ENCODE measurements at regions not wholly inside any gene's neighbourhood (a gene's known extent, or its start where the extent isn't known, plus 50 kb on each side); places are given as distances from the start of the nearest gene placed in this dataset.

GRCh38 chr5:173534664-173535063 lies 81.8 kb downstream of the BOD1 start:
- no peak for TF ChIP-seq TCF12 (IDR thresholded peaks at IDR 0.05; ENCODE audit: low read depth)
- TF ChIP-seq EGR1 (IDR thresholded peaks at IDR 0.05): no peak
- TF ChIP-seq, protein P1, sequence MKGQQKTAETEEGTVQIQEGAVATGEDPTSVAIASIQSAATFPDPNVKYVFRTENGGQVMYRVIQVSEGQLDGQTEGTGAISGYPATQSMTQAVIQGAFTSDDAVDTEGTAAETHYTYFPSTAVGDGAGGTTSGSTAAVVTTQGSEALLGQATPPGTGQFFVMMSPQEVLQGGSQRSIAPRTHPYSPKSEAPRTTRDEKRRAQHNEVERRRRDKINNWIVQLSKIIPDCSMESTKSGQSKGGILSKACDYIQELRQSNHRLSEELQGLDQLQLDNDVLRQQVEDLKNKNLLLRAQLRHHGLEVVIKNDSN (IDR thresholded peaks at IDR 0.05): no peak
- no peak for TF ChIP-seq FOXM1 (IDR thresholded peaks at IDR 0.05; ENCODE audit: borderline replicate concordance, low read depth)
- TF ChIP-seq, protein P2, sequence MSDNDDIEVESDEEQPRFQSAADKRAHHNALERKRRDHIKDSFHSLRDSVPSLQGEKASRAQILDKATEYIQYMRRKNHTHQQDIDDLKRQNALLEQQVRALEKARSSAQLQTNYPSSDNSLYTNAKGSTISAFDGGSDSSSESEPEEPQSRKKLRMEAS (IDR thresholded peaks at IDR 0.05): no peak
- TF ChIP-seq ZBTB7A (IDR thresholded peaks at IDR 0.05; ENCODE audit: low read depth): no peak
- no peak for TF ChIP-seq YY1 (IDR thresholded peaks at IDR 0.05; ENCODE audit: low read depth)
- no peak for TF ChIP-seq RAD21 (IDR thresholded peaks at IDR 0.05; ENCODE audit: low read depth)
- no peak for TF ChIP-seq CEBPB (IDR thresholded peaks at IDR 0.05)
- TF ChIP-seq TAF1 (IDR thresholded peaks at IDR 0.05; ENCODE audit: low read depth): no peak
- TF ChIP-seq EP300 (IDR thresholded peaks at IDR 0.05; ENCODE audit: borderline replicate concordance): no peak
- no peak for TF ChIP-seq TEAD4 (IDR thresholded peaks at IDR 0.05)
- TF ChIP-seq, protein P3, sequence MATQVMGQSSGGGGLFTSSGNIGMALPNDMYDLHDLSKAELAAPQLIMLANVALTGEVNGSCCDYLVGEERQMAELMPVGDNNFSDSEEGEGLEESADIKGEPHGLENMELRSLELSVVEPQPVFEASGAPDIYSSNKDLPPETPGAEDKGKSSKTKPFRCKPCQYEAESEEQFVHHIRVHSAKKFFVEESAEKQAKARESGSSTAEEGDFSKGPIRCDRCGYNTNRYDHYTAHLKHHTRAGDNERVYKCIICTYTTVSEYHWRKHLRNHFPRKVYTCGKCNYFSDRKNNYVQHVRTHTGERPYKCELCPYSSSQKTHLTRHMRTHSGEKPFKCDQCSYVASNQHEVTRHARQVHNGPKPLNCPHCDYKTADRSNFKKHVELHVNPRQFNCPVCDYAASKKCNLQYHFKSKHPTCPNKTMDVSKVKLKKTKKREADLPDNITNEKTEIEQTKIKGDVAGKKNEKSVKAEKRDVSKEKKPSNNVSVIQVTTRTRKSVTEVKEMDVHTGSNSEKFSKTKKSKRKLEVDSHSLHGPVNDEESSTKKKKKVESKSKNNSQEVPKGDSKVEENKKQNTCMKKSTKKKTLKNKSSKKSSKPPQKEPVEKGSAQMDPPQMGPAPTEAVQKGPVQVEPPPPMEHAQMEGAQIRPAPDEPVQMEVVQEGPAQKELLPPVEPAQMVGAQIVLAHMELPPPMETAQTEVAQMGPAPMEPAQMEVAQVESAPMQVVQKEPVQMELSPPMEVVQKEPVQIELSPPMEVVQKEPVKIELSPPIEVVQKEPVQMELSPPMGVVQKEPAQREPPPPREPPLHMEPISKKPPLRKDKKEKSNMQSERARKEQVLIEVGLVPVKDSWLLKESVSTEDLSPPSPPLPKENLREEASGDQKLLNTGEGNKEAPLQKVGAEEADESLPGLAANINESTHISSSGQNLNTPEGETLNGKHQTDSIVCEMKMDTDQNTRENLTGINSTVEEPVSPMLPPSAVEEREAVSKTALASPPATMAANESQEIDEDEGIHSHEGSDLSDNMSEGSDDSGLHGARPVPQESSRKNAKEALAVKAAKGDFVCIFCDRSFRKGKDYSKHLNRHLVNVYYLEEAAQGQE (IDR thresholded peaks at IDR 0.05; ENCODE audit: low read depth): no peak
- TF ChIP-seq NFIC (IDR thresholded peaks at IDR 0.05): no peak
- TF ChIP-seq CREB1 (IDR thresholded peaks at IDR 0.05; ENCODE audit: low read depth): no peak

GRCh38 chr5:173534031-173534430 lies 82.4 kb downstream of the BOD1 start:
- TF ChIP-seq, protein P3 (IDR thresholded peaks at IDR 0.05; ENCODE audit: low read depth): no peak
- TF ChIP-seq TEAD4 (IDR thresholded peaks at IDR 0.05): no peak
- TF ChIP-seq YY1 (IDR thresholded peaks at IDR 0.05; ENCODE audit: low read depth): no peak
- no peak for TF ChIP-seq TCF12 (IDR thresholded peaks at IDR 0.05; ENCODE audit: low read depth)

DNA sequence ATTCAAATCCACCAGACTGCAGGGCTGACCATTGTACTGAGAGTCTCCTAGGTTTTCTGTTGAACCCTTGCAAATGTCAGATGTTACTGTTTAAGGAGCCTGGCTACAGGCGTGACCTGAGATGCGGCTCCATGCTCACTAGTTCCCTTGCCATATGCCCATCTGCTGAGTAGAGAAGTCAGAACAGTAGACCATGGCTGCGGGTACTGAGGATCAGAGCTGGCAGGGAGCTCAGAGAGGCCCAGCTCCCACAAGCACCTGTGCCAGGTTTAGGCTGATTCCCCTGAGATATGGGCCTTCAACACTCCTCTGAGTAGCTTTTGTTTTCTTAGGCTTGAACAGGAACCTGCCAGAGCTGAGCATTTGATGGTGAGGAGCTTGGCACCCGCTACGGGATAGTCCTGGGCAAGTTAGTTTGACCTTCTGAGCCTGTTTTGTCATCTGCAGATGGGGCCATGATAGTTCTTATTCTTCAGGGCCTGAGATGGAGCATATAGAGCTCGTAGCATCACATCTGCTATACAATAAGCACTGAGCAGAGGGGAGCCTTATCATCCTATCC lies 83.7 kb downstream of the BOD1 start:
- TF ChIP-seq RAD21 (IDR thresholded peaks at IDR 0.05; ENCODE audit: low read depth) (no peak), EGR1 (IDR thresholded peaks at IDR 0.05) (no peak), TEAD4 (IDR thresholded peaks at IDR 0.05) (no peak), TCF12 (IDR thresholded peaks at IDR 0.05; ENCODE audit: low read depth) (no peak), CEBPB (IDR thresholded peaks at IDR 0.05) (no peak), EP300 (IDR thresholded peaks at IDR 0.05; ENCODE audit: borderline replicate concordance) (no peak), CREB1 (IDR thresholded peaks at IDR 0.05; ENCODE audit: low read depth) (no peak), TAF1 (IDR thresholded peaks at IDR 0.05; ENCODE audit: low read depth) (no peak)

DNA sequence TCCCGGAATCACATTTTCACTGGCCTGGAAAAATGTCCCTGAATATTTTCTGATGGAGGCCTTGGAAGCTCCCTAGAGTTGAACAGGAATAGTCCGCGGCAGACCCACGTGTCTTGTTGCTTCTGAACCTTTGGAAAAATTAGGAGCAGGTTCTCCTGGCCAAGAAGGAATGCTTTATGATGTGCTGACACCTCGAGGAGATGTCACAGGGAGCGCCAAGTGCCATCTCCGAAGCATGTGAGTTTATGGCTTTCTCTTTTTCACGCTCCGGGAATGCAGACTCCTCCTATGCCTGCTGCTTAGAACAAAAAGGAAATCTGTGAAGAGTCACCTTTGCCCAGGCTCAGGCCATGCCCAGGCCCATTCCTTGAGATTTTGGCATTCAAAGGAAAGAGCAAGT lies 84.6 kb downstream of the BOD1 start:
- no peak for TF ChIP-seq CREB1 (IDR thresholded peaks at IDR 0.05; ENCODE audit: low read depth)
- TF ChIP-seq EGR1 (IDR thresholded peaks at IDR 0.05): no peak
- TF ChIP-seq, protein P2 (IDR thresholded peaks at IDR 0.05): no peak

DNA sequence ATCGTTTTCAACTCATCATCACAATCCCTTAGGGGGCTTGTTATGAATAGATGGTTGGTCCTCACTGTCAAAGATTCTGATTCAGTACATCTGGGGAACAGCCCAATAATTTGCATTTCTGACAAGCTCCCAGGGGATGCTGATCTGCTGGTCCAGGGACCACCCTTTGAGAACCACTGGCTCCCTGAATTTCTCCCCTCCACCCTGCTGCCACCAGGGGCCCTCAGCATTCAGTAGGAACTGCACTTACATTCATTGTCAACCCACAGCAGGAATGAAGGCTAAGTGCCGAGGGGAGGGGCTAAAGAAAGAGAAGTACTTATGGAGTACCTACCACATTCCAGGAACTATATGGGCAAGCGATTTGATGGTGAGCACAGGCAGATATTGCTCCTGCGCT lies 85.9 kb downstream of the BOD1 start:
- TF ChIP-seq, protein P2 (IDR thresholded peaks at IDR 0.05): no peak
- TF ChIP-seq NFIC (IDR thresholded peaks at IDR 0.05) (no peak), YY1 (IDR thresholded peaks at IDR 0.05; ENCODE audit: low read depth) (no peak), FOXM1 (IDR thresholded peaks at IDR 0.05; ENCODE audit: borderline replicate concordance, low read depth) (no peak), EP300 (IDR thresholded peaks at IDR 0.05; ENCODE audit: borderline replicate concordance) (no peak), EGR1 (IDR thresholded peaks at IDR 0.05) (no peak), TCF12 (IDR thresholded peaks at IDR 0.05; ENCODE audit: low read depth) (no peak), TEAD4 (IDR thresholded peaks at IDR 0.05) (peak; percentile 5; the same call in 1 of the 2 replicates), CEBPB (IDR thresholded peaks at IDR 0.05) (no peak), ZBTB7A (IDR thresholded peaks at IDR 0.05; ENCODE audit: low read depth) (no peak), RAD21 (IDR thresholded peaks at IDR 0.05; ENCODE audit: low read depth) (peak; percentile 32; the same call in 1 of the 2 replicates), CREB1 (IDR thresholded peaks at IDR 0.05; ENCODE audit: low read depth) (no peak), TAF1 (IDR thresholded peaks at IDR 0.05; ENCODE audit: low read depth) (no peak)
- TF ChIP-seq, protein P1 (IDR thresholded peaks at IDR 0.05): no peak
- TF ChIP-seq, protein P3 (IDR thresholded peaks at IDR 0.05; ENCODE audit: low read depth): no peak
